ENCODE measurements at regions not wholly inside any gene's neighbourhood (a gene's known extent, or its start where the extent isn't known, plus 50 kb on each side); places are given as distances from the start of the nearest gene placed in this dataset.

- CTCF ChIA-PET, result no interaction called here
- POLR2A ChIA-PET, result interaction anchor here (0.6 kb wide), 1 partner anchor 16 kb away, joined by 15 read pairs; no protein-coding TSS in a partner anchor
- intact Hi-C loops (cut with micrococcal nuclease), result no loop called here
Observed at GRCh38 chr14:89598548-89599186, 181.6 kb upstream of the FOXN3 start.

GRCh38 chr14:89592961-89593360 is 175.9 kb upstream of the FOXN3 start:
- CTCF ChIA-PET, result no interaction called here

More at GRCh38 chr14:89598548-89599186, 181.6 kb upstream of the FOXN3 start:
- H3K4me1 Mint-ChIP-seq, result peaks cover 2% of the 10 kb centered on the region
- H3K9me3 Mint-ChIP-seq, result peaks cover 31% of the 10 kb centered on the region
- ATAC-seq (ENCODE audit: low read depth), result no peak
- H3K36me3 Mint-ChIP-seq (ENCODE audit: low read depth), result peaks cover 38% of the 10 kb centered on the region
- no peaks in the 10 kb centered on the region for H3K27me3 Mint-ChIP-seq
- no peak for DNase-seq
- H3K4me3 Mint-ChIP-seq, result no peak overlapping the region
- H3K27ac Mint-ChIP-seq, result no peak overlapping the region
- no peak for TF ChIP-seq CTCF (IDR thresholded peaks at IDR 0.05)

GRCh38 chr14:89589400-89590118 is 172.5 kb upstream of the FOXN3 start:
- ATAC-seq (ENCODE audit: low read depth) (peak; percentile 84), DNase-seq (peak; percentile 24)
- Mint-ChIP-seq H3K36me3 (ENCODE audit: low read depth) (peaks cover 24% of the 10 kb centered on the region), H3K27me3 (no peaks in the 10 kb centered on the region), H3K4me1 (peaks cover 45% of the 10 kb centered on the region), H3K4me3 (peak overlapping the region; percentile 55), H3K27ac (peak overlapping the region; percentile 85), H3K9me3 (peaks cover 12% of the 10 kb centered on the region)
- CTCF ChIA-PET, result no interaction called here
- intact Hi-C loops (cut with micrococcal nuclease), result loop anchor here (2.0 kb wide), 2 partner anchors 15 to 29 kb away; no protein-coding TSS in a partner anchor
- POLR2A ChIA-PET, result interaction anchor here (0.6 to 1.0 kb wide), 3 partner anchors 29 to 76 kb away, joined by 3 to 5 read pairs (median 4); no protein-coding TSS in a partner anchor
- no peak for TF ChIP-seq CTCF (IDR thresholded peaks at IDR 0.05)

More at GRCh38 chr14:89592961-89593360, 175.9 kb upstream of the FOXN3 start:
- Mint-ChIP-seq H3K4me1 (peaks cover 36% of the 10 kb centered on the region), H3K36me3 (ENCODE audit: low read depth) (peaks cover 34% of the 10 kb centered on the region), H3K9me3 (peaks cover 25% of the 10 kb centered on the region), H3K27ac (no peak overlapping the region), H3K27me3 (no peaks in the 10 kb centered on the region), H3K4me3 (no peak overlapping the region)
- intact Hi-C loops (cut with micrococcal nuclease), result no loop called here
- POLR2A ChIA-PET, result no interaction called here
- DNase-seq, result no peak
- no peak for ATAC-seq (ENCODE audit: low read depth)
- no peak for TF ChIP-seq CTCF (IDR thresholded peaks at IDR 0.05)

- peaks cover 19% of the 10 kb centered on the region for H3K36me3 Mint-ChIP-seq (ENCODE audit: low read depth)
- POLR2A ChIA-PET, result interaction anchor here (0.6 to 1.3 kb wide), 2 partner anchors 76 to 173 kb away, joined by 3 to 4 read pairs; no protein-coding TSS in a partner anchor
Observed at GRCh38 chr14:89588840-89589296, 171.8 kb upstream of the FOXN3 start.

More at GRCh38 chr14:89588840-89589296, 171.8 kb upstream of the FOXN3 start:
- Mint-ChIP-seq H3K4me3 (peak overlapping the region; percentile 55), H3K4me1 (peaks cover 45% of the 10 kb centered on the region), H3K27ac (peak overlapping the region; percentile 85), H3K27me3 (no peaks in the 10 kb centered on the region), H3K9me3 (peaks cover 10% of the 10 kb centered on the region)
- DNase-seq (no peak), ATAC-seq (ENCODE audit: low read depth) (no peak)
- no peak for TF ChIP-seq CTCF (IDR thresholded peaks at IDR 0.05)
- intact Hi-C loops (cut with micrococcal nuclease), result loop anchor here (2.0 kb wide), 2 partner anchors 16 to 30 kb away; no protein-coding TSS in a partner anchor
- CTCF ChIA-PET, result interaction anchor here (0.7 kb wide), 1 partner anchor 86 kb away, joined by 3 read pairs; no protein-coding TSS in a partner anchor

Measured in activated B cell treated with CpG ODN at 0.5 μM for 24 hours (primary cell).